Stimulated activated CD4-positive, alpha-beta T cell treated with anti-CD3 and anti-CD28 coated beads, Interleukin-15, amount 100 ng/mL, for 48 hours (primary cell): ENCODE measurements at regions not wholly inside any gene's neighbourhood (a gene's known extent, or its start where the extent isn't known, plus 50 kb on each side); places are given as distances from the start of the nearest gene placed in this dataset.

Experiments used
- DNase-seq, 2 donors: peaks; one replicate each; pipeline ENCODE4 v3.0.0-alpha.2; 2020; ENCODE audit warnings: low read depth in 2 of 2

DNA sequence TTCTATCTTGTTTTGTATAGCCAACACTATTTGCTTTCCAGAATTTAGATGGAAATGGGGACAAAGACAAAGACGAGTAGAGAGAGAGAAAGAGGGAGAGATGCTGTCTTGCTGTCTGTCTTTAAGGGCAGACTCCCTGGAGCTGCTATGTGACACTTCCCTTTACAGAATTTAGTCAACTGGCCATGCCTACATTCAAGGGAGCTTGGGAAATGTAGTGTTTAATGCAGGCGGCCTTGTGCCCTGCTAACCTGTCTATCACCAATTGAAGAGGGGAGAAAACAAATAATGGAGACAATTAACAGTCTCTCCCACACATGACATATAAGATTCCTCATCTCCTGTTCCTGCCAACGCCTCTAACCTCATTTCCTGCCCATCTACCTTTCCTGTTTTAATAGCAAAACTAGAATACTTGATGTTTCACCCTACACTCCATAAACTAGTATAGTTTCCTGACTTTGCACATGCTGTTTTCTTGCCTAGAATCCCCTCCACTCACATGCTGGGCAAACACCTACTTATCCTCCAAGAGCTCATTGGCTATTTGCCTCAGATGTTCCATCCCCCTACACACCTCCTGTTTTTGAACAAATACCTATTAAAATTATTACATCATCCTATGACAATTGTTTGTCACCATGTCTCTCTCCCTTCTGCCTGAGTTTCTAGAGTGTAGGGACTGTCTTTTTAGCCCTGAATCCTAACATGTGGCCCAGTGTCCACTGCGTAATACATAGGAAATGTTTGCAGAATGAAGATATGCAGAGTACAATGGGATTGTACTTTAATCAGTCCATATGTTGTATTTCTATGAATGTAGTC, 117.2 kb downstream of the SLC25A24 start:
- DNase-seq = no peak

- no peak for DNase-seq
Observed at GRCh38 chr1:108082001-108082400, 117.0 kb upstream of the VAV3 start.

GRCh38 chr1:108080448-108080847, 115.5 kb upstream of the VAV3 start:
- peak in 1 of 2 donors; percentile 8 for DNase-seq

DNA sequence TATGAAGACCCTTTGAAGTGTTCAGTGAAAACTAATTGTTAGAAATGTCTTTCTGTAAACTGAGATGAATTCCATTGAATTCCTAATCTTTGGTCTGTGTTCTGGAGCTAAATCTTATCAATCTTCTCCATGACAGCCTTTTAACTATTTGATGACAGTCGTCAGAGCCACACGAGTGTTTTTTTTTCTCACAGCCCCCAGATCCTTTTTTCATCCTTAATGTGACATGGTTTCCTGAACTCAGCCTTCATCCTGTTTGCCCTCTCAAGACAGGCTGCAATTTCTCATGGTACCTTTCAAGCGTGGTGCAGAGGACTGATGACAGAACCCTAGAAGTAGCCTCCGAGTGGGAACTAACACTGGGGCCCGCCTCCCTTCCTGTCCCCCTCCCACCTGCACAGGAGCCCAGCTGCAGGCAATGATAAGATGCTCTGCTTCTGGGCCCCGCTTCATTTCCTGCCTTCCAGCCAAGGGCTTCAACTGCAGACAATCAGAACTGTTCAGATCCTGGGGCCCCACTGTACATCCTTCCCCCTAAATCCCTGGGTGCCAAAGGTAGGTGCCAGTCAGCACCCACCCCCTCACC, 114.6 kb upstream of the VAV3 start:
- peak; percentile 19 to 20 for DNase-seq

GRCh38 chr1:108077991-108078390, 113.0 kb upstream of the VAV3 start:
- no peak for DNase-seq

DNA sequence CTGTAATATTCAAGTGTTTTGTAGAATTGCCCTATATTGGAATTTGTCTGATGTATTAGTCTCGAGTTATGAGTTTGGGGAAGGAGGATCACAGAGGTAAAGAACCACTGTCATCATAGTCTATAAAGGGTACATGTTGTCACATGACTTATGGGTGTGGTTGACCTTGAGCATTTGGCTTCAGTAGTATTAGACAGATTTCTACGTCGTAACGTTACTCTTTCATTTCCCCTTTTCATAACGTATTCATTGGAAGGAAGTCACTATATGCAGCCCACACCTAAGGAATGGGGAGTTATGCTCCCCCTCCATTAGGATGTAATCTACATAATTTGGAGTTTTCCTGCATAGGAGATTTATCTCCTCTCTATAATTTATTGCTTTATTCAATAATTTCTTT, 110.1 kb upstream of the VAV3 start:
- no peak for DNase-seq

DNA sequence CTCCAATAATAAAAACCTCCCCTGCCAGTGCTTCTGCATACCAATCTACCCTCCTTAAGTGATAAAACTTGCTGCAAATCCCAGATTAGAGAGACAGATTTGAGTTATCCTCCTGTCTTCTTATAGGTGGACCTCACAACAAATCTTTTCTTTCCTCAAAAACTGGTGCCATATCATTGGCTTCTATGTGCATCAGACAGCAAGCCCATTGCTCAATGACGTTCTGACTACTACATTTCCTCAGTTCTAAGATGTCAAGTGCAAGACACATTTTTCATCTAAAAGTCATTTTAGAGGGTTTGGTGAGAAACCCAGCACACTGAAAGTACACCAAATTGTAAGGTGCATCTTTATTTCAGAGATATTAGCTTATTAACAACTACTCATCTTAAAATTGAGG, 107.8 kb upstream of the VAV3 start:
- DNase-seq = no peak

GRCh38 chr1:108072212-108072611, 107.2 kb upstream of the VAV3 start:
- no peak for DNase-seq

DNA sequence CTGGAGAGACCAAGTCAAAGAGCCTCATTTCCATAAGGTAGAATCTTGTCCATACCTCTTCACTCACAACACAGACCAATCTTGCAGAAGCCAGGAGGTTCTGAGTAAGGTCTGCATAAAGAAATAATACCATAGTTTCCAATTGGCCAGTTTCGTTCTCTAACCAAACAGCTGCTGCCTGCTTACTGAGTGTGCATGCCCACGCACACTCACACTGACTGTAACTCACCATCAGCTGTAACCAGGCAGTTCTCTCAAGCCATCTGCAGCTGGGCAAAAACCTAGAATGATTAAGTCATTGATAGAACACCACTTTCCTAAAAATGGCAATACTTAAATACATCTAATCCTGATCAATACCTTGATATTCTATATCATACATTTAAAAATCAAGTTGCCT, 106.6 kb upstream of the VAV3 start:
- no peak for DNase-seq

GRCh38 chr1:108070662-108071061, 105.7 kb upstream of the VAV3 start:
- DNase-seq = no peak

GRCh38 chr1:108067884-108068540, 103.0 kb upstream of the VAV3 start:
- no peak for DNase-seq

- DNase-seq = no peak
Observed at GRCh38 chr1:108066808-108067207, 101.8 kb upstream of the VAV3 start.

GRCh38 chr1:108064255-108064654, 99.3 kb upstream of the VAV3 start:
- DNase-seq = no peak

GRCh38 chr1:108063703-108064102, 98.7 kb upstream of the VAV3 start:
- no peak for DNase-seq

DNA sequence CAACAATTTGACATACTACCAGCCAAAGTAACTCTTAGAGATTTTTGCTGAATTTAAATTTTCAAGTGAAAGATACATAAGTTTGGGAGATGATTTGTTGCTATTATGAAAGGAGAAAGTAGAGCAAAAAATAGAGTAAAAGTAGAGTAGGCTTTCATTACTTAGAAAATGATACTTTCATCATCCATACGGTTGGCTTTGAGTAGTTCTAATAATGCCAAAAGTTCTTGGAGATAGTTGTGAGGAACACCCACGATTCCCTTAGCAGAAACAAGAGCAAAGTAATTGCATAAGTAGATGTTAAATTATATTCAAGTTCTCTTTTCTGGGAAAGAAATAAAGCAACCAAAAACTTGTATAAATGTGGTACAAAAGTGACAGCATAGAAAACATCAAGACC, 95.0 kb upstream of the VAV3 start:
- no peak for DNase-seq

DNA sequence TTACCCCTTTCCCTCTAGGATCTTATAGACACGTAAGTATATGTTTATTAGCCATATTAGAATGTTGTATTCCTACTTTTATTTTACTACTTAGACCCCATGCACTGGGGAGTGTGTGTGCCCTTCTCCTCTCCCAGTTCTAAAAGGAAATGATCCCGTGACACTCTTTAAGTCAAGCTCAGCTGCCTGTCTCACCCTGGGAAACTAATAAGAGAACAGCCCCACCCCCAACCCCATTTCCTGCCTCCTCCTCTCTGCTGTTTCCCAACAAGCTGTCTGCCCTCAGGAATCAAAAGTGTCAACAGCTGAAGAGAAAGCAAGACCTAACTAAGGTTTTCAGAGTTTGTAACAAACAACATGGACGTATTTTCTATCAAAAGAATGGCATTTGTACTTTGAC, 92.6 kb upstream of the VAV3 start:
- DNase-seq = no peak

DNA sequence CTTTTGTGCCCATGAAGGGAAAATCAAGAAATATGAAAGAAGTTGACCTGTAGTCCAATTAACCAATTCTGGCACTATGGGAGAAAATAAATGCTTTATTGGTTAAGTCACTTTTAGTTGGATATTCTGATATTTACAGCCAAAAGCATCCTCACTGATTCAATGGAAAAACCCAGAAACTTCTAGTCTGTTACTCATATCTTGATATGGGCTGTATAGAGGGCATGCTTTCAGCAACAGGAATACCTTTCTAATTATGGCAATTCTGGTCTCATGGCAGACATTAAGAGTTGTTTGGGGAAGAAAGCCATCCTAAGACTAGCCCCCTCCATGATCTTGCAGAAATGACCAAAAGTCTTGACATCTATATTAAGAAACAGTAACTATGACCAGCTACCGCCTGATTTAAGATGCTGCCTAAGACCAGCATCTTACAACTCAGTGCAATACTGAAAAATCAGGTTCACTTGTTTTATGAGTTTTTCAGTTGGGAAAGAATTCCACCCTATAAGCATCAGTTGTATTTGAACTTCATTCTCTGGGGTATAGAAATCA, 91.5 kb upstream of the VAV3 start:
- no peak for DNase-seq

DNA sequence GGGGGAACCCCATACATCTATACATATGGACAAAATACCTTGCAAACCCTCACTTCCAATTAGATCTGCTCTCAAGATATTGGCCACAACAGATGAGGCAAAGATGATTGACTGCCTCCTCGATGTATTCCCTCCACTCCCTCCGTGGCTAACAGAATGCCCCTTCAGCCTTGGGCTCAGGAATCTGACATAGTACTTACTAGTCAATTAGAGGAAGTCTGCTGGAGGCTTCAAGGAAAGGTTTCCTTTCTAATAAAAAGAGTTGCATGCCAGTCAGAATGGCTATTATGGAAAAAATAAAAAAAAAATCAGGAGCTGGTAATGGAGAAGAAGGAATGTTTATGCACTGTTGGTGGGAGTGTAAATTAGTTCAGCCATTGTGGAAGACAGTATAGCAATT, 90.4 kb upstream of the VAV3 start:
- DNase-seq = no peak

DNA sequence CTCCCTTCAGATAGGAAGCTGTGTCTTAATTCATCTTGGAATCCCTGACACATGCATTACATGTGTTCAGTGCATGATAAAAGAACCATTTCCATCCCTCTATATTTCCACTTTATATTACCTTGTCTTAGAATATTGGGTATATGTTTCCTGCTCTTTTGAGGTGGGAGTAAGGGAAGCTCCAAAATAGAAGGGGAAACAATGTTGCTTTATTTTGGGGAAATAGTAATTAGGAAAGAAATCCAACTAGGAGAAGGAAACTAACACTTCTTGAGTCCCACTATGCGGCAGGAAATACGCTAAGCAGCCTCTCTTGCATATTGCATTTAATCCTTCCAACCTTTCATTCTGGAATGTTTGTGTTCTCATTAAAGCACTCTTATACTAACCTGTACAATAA, 89.4 kb upstream of the VAV3 start:
- no peak for DNase-seq

DNA sequence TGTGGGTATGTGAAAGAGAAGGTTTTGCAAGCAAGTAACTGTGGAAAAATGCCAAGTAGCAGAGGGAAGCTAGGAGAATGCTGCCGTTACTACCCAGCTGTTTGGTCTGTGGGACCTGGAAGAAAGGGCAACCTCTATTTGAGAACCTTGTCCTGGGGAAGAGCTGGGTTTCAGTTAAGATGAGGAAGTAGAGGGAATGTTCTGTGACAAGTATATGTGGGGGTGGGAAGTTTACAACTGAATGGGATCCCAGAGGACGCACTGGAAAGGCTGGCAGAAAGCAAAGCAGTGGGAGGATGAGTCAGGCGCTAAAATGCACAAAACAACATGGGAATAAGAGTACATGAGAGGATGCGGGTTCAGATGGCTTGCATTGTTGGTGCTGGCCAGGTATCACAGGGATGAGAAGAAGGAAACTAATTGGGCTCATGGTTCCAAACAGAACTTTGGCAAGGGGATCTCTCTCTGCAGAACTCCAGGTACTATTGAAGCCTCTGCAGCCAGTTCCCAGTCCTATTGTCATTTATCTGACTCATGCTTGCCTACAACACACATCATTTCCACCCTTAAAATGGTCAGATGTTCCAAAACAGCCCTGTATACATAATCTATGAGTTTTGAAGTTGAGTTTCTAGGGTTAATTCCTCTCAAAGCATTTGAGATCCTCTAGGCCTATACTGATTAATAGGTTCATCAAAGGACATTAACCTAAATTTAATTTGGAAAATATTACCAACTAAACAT, 88.5 kb upstream of the VAV3 start:
- no peak for DNase-seq

DNA sequence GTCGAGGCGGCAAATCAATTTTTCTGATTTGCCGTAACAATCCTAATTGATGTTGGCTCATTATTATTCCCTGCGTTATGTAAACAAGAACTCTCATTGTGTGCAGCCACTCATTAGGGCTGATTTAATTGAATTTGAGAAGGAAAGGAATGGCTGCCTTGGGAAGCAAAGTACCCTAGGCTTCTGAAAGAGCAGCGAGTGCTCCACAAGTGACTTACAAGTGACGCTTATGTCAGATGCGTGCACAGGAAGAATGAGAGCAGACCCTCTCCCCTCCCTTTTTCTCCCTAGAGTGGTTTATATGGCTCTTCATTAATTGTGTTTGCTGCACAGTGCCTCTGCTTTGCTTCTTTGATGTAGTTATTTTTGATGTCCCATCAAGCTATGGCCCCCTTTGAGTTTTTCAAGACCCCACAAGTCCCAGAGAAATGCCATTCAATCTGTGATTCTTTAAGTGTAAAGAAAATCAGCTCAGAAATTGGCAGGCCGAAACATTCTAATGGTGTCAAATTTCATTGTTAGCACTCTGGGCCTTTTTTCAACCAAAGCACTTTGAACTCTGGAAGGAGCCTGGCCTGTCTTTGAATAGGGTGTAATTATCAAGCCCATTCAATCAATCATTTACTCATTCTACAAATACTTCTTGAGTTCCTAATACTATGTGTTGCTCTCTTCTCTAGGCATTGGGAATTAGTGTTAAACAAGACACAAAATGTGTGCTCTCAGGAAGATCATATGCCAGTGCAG, 86.8 kb upstream of the VAV3 start:
- no peak for DNase-seq
